NCI-H69 (cell line): ENCODE measurements at regions not wholly inside any gene's neighbourhood (a gene's known extent, or its start where the extent isn't known, plus 50 kb on each side); places are given as distances from the start of the nearest gene placed in this dataset.
"Not testable (repeated sequence)": the region's sequence is repeated elsewhere in the genome, so short reads cannot be mapped to it uniquely, and the experiment has no call there.

ENCODE experiments used
- DNase-seq: peaks from one replicate; lab custom pipeline; 2025; lab: John Stamatoyannopoulos, UW

DNA sequence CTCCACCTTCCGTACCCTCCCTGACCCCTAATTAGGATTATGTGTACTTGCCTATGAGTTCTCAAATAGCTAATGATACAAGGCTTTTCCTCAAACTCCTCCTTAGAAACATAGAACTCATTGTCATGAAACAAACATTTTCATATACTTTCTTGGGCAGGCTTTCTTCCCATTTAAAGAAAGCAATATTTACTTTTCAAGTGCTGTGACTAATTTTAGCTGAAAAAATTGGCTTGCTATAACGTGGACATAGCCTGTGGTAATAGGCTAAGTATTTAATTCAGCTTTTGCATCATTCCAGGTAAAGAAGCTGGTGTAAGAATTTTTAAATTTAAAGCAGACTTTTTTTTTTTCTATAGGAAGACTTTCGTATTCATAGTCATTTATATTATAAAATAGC lies 208.7 kb downstream of the SOX2 start:
- no peak for DNase-seq

DNA sequence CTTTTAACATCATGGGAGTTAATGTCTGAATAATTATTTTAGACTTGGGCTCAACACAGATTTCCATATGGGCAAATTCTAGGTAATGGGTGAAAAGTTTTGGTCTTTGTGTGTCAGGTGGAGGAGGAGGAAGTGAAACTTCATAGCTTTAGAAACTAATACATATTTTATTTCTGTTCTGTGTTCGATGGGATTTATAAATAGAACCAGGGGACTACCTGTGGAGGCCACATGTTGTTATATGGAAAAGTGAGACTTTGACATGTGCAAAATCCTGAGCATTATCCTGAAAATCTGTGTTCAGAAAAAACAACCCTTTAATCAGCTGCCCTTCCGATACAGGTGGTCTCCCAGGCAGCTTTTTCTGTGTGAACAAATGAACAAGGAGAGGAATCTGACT lies 209.5 kb downstream of the SOX2 start:
- DNase-seq, result no peak

DNA sequence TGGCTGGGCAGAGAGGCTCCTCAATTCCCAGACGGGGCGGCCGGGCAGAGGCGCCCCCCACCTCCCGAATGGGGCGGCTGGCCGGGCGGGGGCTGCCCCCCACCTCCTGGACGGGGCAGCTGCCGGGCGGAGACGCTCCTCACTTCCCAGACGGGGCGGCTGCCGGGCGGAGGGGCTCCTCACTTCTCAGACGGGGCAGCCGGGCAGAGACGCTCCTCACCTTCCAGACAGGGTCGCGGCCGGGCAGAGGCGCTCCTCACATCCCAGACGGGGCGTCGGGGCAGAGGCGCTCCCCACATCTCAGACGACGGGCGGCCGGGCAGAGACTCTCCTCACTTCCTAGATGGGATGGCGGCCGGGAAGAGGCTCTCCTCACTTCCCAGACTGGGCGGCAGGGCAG lies 214.1 kb downstream of the SOX2 start:
- not testable (repeated sequence) for DNase-seq

DNA sequence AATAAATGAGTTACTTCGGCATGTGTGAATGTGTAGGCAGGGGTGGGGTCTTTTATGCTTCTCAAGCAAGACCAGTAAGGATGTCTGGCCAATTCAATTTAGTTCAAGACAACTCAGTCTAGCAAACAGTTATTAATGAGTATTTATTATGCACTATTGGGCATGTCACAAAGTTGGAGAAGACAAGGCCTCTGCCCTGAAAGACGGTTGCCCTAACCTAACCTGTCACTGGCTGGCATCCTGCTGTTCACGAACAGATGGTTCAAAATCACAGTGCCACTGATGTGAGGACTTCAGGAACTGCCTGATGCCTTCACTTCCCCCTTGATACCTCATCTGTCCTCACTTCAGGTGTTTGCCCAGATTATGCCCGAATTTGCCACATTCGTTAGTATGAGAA lies 217.8 kb downstream of the SOX2 start:
- peak; percentile 45 for DNase-seq

DNA sequence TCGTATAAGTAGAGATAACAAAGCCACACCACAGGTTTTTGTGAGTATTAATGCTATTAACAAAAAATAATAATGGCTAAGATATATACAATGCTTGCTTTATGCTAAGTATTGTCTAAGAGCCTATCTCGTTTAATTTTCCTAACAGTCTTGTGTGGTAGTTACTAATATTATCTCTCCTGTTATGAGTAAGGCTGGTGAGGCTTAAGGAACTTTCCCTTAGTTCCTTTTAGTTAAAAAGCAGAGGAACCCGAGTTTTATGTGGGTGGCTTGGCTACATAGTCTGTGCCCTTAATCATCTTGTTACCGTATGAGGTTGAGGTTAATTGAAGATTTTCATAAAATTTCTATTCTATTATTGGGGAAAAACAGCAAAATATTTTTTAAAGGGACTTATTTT lies 218.4 kb downstream of the SOX2 start:
- DNase-seq, result no peak

DNA sequence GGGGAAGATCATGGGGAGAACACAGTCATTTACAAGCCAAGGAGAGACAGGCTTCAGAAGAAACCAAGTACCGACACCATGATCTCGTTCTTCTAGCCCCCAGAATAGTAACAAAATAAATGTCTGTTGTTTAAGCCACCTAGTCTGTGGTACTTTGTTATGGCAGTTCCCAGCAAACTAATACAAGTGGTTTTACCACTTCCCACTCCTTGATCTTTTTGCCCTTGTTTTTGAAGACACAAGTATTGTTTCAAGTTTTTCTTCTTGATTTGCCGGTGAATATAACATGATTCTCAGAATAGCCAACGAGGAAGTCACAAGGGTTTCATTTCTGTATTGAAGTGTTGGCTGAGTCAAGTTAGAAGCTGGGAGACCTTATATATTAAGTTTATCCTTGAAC lies 220.3 kb downstream of the SOX2 start:
- DNase-seq, result no peak

DNA sequence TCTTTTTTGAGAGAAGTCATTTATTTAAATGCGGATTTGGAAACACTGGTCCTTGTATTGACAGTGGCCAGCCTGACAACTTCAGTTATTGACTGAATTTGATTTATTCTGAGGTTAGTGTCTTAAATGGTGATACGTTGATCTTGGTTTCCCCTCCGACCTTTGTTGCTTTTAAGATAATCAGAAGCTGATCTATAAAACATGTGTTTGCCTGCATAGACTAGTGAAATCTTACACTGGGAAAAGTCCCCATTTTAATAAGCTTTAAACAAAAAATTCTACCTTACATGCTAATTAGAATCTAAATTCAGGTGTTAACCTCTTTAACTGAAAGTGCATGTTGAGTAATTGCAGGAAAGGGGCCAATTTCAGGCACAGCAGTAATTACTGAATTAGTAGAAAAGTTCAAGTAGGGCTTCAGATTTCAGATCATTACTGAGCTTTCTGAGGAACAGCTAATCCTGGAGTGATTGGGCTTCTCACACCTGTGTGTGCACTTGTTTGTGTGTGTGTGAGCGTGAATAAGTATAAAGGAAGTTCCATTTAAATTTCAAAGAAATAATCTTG lies 221.4 kb downstream of the SOX2 start:
- DNase-seq, result peak; percentile 80

DNA sequence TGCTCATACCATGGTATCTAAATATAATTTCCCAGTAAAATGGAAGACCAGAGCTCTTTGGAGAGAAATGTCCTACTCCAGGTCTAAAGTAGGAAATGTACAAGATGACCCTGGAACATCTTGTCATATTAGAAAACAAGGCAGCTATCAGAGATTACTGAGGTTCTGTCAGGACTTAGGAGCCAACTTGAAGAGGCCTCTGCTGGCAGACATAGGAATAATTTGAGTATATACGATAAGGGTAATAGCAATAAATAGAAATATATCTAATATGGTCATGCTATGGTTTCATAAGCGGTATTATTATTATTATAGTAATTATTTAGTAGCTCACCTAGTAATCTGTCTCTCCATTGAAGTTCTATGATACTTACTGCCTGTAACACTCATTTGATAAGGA lies 224.2 kb downstream of the SOX2 start:
- DNase-seq, result peak; percentile 12

DNA sequence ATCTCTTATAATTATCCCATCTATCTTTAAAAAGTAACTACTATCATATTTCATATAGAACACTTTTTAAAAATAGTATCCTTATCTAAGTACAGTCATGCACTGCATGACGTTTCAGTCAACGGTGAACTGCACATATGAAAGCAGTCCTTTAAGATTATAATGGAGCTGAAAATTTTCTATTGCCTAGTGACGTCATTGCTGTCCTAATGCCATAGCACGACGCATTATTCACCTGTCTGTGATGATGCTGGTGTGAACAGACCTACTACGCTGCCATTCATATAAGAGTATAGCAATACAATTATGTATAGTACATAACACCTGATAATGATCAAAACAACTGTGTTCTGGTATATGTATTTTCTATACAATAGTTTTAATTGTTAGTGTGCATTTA lies 225.0 kb downstream of the SOX2 start:
- DNase-seq, result no peak

DNA sequence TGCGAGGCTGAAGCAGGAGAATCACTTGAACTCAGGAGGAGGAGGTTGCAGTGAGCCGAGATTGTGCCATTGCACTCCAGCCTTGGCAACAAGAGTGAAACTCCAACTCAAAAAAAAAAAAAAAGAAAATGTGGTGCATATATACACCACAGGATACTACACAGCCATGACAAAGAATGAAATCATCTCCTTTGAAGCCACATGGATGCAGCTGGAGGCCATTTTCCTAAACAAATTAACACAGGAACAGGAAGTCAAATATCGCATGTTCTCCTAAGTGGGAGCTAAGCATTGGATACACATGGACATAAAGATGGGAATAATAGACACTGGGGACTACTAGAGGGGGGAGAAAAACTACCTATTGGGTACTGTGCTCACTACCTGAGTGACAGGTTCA lies 226.9 kb downstream of the SOX2 start:
- peak; percentile 48 for DNase-seq

DNA sequence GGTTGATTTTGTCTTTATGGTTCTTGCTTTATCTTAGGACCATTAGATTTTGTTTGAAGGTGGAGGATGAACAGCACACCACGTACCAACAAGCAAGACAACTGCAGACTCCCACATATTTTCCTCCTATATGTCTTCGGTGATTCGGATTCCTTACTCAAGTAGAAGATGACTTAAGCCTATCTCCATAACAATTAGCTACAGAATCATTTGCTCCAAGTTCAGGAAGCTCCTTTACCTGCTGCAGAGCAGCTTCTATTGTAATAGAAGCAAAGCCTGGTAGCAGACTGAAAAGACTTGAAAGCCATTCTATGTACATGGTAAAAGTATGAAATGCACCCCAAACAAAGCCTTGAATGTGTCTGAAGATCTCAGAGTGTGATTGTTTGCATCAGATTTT lies 229.0 kb downstream of the SOX2 start:
- DNase-seq, result peak; percentile 60

DNA sequence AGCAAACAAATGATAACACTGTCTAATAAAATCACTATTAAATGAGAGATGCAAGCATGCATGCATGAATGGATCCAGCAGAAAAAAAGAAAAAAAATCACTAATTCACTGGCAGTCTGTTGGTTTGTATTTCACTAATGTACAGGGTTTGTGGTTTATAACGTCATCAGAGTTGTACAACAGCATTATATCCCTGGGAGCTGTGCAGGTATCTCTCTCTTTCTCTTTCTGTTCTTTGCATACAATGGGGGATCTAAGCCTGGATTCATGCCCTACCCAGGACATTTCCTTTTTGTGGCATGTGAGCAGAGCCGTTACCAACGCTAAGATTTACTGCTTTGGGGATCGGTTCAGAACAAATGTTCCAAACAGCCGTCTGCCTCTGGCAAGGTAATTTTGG lies 229.5 kb downstream of the SOX2 start:
- DNase-seq, result no peak

DNA sequence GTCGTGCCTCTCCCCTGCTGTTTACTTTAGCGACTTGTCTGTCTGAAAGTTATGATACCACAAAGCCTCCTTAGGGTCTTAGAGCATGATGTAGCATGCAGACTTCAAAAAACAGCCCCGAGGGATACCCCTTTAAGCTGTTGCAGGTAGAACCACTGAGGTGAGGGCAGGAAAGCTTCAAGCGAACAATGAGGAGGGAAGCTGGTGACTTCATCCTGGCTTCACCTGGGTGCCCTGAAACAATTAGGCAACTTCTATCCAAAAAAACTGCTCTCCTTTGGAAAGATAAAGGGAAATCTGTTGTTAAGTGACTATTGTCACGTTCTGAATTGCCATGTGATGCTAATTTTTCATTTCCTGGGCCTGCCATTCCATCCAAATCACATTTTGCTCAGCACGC lies 231.6 kb downstream of the SOX2 start:
- peak; percentile 90 for DNase-seq

DNA sequence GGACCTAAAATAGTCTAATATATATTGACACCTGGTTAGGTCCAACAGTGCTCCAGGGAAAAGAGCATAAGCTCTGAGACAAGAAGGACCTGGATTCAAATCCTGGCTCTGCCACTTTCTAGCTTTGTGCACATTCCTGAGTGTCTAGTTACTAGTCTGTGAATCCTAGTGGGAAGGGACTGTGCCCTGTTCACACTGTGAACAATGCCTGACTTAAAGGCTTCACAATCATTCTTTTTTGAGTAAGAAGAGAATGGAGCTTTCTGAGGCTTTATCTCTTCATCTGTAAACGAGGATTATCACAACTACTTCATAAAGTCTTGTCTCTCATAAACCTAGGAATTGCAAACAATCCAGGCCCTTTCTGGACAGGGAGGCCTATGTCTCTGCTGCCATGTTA lies 235.9 kb downstream of the SOX2 start:
- DNase-seq, result no peak

DNA sequence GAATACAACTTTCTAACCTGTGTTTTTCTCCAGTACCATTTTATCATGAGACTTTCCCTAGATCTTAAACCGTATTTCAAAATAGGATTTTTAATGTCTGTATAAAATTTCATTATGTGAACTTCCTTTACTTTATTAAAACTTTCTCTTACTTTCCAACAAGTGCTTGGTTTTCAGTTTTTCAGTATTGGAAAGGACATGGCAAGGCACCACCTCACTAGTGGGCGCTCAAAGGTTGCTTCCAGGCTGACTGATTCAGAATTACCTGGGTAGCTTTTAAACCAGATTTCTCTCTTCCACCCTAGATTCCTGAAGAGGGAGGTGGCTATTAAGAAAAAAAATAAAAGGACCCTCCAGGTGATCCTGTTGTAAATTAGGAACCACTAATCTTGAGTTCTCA lies 236.6 kb downstream of the SOX2 start:
- peak; percentile 67 for DNase-seq

DNA sequence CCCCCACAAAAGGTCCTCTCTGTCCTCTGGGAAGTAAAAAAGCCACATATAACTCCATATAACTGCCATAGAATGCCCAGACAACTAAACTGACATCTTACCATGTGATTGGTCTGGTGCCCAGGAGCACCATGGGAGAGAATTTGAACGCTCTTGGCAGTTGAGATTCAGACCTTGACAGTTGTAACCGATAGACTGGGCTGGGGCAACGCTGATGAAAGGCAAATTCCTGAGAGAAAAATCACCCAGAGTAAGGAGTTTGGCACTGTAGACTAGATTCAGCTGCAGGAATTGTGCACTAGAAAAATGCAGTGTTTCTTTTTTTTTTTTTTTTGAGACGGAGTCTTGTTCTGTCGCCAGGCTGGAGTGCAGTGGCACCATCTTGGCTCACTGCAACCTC lies 240.5 kb downstream of the SOX2 start:
- no peak for DNase-seq

DNA sequence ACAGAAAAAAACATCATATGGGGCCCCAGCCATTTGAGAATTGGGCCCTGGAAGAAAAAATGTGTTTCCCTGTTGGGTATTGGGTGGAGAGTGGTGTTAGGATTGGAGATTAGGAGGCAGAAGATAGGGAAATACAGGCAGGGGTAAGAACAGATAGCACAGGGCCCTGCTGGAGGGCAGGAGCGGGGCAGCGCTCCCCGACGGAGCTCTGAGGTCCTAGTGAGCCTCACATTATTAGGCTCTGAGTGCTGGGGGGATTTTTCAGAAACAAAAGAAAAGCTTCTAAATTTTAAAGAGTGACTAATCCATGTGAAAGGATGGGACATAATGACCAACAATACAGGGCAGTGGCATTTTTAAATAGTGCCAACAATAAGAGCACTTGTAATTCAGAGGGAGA lies 241.2 kb downstream of the SOX2 start:
- no peak for DNase-seq

DNA sequence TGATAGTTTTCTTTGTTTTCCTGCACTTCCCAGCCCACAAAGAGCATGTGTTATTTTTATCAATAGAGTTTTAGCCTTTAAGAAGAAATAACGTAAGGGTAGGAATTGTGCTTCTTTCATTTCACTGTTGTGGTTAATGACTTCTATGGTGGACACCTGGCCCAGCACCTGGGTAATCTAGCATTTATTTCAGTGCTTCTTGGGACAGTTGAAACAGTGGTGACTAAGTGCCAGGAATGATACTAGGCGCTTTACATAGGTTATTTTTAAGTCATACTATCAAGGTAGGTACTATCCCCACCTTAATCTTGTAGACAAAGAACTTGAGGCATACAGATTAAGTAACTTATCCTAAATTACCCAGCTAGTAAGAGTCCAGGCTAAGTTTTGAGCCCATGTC lies 243.8 kb downstream of the SOX2 start:
- DNase-seq, result no peak

DNA sequence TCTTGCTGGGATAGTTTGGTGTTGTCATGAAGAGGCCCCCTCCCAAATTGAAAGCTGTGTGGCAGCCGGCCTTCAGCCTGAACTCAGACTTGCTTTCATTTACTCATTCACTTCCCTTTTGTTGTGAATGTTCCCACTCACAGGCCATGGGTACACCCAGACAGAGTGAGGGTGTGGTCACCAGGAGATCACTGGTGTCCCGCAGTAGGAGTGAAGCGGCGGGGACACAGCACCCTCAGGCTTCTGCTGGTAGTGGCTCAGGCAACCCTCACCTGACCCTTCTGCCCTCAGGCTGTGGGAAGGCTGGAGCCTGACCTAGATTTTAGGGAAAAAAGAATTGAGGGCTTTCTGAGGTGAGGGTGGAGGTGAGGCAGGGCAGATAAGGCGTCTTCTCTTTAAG lies 244.4 kb downstream of the SOX2 start:
- DNase-seq, result no peak

DNA sequence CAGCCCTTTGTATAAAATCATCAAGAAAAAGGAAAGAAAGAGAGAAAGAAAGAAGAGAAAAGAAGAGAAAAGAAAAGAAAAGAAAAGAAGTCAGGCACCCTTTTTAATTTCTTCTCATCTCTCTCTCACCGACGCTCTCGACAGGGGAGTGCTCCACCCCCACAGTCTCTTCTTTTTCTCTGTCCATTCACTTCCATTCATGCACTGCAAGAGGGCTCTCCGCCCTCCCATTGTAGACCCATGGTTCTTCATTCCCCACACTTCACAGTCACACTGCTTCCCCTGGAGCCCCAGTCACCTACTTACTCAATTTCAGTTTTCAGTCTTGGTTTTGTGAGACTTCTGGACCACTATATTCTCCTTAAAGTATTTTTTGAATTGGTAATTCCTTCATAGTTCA lies 254.7 kb downstream of the SOX2 start:
- peak; percentile 69 for DNase-seq

DNA sequence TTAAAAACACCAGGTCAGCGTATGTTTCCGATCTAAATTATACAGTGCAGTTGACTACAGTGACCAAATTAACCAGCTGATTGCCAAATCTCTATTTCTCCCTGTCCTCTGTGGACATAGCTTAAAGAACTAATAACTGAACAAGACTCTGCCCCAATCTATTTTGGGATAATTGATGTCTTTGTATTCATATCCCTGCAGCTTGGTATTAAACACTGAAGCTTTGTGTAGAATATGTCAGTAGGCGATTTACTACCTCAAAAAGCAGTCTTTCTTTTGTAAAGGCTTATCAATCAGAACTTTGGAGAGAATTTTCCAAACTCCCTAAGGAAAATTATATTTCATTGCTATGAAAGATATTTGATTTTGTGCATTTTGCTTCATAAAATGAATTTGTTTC lies 258.2 kb downstream of the SOX2 start:
- DNase-seq, result no peak

DNA sequence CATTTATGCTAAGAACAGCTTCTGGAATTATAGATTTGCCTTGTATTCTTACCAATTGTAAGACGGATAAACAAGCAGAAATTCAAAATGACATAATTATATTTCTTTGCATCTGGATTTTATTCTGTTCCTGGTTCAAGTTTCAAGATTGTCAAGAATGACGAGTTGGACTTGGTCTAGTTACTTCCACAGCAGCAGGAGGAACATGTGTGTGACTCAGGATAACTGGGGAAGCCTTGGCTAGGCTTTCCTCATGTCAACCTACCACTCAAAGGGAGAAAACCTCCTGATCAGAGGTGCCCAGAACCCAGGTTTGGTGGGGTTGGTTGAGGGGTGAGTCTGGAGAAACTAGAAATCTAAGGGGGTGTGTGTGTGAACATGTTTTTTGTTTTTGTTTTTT lies 259.7 kb downstream of the SOX2 start:
- DNase-seq, result no peak

DNA sequence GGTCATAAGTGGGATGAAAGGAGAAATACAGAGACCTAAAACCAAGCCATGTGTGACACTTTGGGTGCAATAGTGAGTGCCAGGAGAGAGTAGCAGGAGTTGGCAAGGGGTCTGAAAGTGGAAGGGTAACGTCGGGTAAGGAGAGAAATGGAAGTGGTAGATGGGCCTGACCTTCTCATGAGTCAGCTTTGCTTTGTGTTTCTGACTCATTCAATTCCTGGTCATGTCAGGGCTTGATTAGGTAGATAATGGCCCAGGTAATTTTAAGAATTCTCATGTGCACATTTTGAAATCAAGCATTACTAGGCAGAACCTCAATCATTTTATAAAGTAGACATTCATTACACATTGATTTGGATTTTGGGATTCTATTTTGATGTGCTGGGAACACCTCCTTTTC lies 262.5 kb downstream of the SOX2 start:
- peak; percentile 61 for DNase-seq

DNA sequence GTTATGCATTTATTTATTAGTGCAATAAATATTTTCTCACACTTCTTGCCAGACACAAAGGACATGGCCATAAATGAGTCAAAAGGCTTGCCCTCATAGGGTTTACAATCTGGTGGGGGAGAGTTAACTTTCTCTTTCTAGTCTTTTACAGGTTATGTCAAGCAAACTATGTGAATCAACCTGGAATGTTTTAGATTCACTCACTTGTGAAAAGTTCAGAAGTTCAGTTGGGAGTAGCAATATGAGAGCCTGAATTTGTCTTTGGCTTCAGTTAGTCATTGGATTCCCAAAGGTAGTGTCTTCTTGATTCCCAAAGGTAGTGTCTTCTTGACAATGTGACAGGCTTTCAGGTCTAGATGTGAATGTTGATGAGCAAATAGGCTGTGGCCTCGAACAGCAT lies 264.8 kb downstream of the SOX2 start:
- no peak for DNase-seq

DNA sequence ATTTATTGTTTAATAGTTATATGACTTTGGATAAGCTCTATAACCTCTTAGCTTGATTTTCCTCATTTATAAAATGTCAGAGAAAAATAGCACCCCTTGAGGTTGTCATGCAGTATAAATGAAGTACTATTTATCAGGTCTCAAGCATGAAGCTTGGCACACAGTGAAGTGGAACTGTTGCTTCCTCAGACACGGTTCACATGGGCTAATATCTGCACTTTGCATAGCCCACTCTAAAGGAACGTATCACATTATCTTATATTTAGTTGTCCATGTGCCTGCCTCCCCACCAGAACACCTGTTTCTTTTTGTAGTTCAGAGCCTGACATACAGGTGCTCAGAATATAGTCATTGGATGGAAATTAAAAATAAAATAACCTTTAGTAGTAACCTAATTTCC lies 273.7 kb downstream of the SOX2 start:
- DNase-seq, result no peak
